ENCODE measurements at regions not wholly inside any gene's neighbourhood (a gene's known extent, or its start where the extent isn't known, plus 50 kb on each side); places are given as distances from the start of the nearest gene placed in this dataset.

DNA sequence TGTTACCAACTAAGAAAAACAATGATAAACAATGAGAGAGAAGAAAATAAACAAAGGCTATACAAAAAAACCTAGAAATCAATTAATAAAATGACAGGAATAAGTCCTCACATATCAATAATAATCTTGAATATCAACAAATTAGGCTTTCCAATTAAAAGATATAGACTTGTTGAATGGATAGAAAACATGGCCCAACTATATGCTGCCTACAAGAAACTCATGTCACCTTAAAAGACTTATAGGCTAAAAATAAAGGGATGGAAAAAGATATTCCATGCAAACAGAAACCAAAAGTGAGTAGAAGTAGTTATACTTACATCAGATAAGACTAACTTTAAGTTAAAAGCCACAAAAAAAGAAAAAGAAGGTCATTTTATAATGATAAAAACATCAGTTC is 183.9 kb downstream of the MYRFL start:
- TF ChIP-seq EZH2 (IDR thresholded peaks at IDR 0.05; ENCODE audit: low read depth), result no peak
- TF ChIP-seq, protein P1, sequence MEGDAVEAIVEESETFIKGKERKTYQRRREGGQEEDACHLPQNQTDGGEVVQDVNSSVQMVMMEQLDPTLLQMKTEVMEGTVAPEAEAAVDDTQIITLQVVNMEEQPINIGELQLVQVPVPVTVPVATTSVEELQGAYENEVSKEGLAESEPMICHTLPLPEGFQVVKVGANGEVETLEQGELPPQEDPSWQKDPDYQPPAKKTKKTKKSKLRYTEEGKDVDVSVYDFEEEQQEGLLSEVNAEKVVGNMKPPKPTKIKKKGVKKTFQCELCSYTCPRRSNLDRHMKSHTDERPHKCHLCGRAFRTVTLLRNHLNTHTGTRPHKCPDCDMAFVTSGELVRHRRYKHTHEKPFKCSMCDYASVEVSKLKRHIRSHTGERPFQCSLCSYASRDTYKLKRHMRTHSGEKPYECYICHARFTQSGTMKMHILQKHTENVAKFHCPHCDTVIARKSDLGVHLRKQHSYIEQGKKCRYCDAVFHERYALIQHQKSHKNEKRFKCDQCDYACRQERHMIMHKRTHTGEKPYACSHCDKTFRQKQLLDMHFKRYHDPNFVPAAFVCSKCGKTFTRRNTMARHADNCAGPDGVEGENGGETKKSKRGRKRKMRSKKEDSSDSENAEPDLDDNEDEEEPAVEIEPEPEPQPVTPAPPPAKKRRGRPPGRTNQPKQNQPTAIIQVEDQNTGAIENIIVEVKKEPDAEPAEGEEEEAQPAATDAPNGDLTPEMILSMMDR (conservative IDR thresholded peaks at IDR 0.05), result no peak

Data from PC-9 (cell line).